ENCODE measurements at regions not wholly inside any gene's neighbourhood (a gene's known extent, or its start where the extent isn't known, plus 50 kb on each side); places are given as distances from the start of the nearest gene placed in this dataset.

DNA sequence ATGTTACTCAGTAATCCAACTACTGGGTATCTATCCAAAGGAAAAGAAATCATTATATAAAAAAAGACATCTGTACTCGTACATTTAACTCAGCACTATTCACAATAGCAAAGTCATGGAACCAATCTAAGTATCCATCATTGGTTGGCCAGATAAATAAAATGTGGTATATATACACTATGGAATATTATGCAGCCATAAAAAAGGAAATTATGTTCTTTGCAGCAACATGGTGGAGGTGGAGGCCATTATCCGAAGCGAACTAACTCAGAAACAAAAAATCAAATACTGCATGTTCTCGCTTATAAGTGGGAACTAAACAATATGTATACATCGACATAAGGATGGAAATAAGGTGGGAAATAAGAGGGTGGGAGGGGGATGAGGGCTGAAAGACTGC lies 56.2 kb upstream of the ANTXRL start:
- DNase-seq (ENCODE audit: low read depth in 2 of 2), result no peak
- H3K4me3 ChIP-seq (replicated peaks in 1 of 2; ENCODE audit: low read depth in 2 of 2, low read length in 2 of 2), result no peak overlapping the region
- TF ChIP-seq, protein P1, sequence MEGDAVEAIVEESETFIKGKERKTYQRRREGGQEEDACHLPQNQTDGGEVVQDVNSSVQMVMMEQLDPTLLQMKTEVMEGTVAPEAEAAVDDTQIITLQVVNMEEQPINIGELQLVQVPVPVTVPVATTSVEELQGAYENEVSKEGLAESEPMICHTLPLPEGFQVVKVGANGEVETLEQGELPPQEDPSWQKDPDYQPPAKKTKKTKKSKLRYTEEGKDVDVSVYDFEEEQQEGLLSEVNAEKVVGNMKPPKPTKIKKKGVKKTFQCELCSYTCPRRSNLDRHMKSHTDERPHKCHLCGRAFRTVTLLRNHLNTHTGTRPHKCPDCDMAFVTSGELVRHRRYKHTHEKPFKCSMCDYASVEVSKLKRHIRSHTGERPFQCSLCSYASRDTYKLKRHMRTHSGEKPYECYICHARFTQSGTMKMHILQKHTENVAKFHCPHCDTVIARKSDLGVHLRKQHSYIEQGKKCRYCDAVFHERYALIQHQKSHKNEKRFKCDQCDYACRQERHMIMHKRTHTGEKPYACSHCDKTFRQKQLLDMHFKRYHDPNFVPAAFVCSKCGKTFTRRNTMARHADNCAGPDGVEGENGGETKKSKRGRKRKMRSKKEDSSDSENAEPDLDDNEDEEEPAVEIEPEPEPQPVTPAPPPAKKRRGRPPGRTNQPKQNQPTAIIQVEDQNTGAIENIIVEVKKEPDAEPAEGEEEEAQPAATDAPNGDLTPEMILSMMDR (IDR thresholded peaks at IDR 0.05; ENCODE audit: low read depth, low read length), result no peak

GRCh38 chr10:46231087-46231486 lies 55.7 kb upstream of the ANTXRL start:
- no peak overlapping the region for H3K4me3 ChIP-seq (replicated peaks in 1 of 2; ENCODE audit: low read depth in 2 of 2, low read length in 2 of 2)
- DNase-seq (ENCODE audit: low read depth in 2 of 2), result no peak
- TF ChIP-seq, protein P1 (IDR thresholded peaks at IDR 0.05; ENCODE audit: low read depth, low read length), result no peak

- TF ChIP-seq, protein P1 (IDR thresholded peaks at IDR 0.05; ENCODE audit: low read depth, low read length), result no peak
- DNase-seq (ENCODE audit: low read depth in 2 of 2), result no peak
- no peak overlapping the region for H3K4me3 ChIP-seq (replicated peaks in 1 of 2; ENCODE audit: low read depth in 2 of 2, low read length in 2 of 2)
These were observed 54.7 kb upstream of the ANTXRL start for GRCh38 chr10:46232084-46232483.

- DNase-seq (ENCODE audit: low read depth in 2 of 2), result no peak
- TF ChIP-seq, protein P1 (IDR thresholded peaks at IDR 0.05; ENCODE audit: low read depth, low read length), result no peak
- H3K4me3 ChIP-seq (replicated peaks in 1 of 2; ENCODE audit: low read depth in 2 of 2, low read length in 2 of 2), result no peak overlapping the region
These were observed 54.1 kb upstream of the ANTXRL start for GRCh38 chr10:46232666-46233065.

DNA sequence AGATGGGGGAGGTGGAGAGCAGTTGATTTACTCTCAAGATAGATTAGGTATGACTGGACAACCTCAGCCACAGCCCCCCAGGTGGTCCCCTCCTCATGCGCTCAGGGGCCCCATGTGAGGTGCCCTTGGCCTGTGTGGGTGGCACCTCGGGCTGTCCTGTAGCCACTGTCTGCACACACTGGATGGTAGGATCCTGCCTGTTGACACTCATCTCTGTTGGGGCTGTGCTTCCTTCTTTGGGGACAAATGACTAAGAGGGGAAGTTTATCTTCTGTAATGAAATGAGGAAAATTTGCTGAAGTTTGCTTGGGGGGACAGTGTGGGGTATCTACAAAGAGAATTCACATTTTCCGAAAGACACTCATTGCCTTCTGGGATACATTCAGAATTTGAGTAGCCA lies 53.6 kb upstream of the ANTXRL start:
- no peak for DNase-seq (ENCODE audit: low read depth in 2 of 2)
- H3K4me3 ChIP-seq (replicated peaks in 1 of 2; ENCODE audit: low read depth in 2 of 2, low read length in 2 of 2), result no peak overlapping the region
- TF ChIP-seq, protein P1 (IDR thresholded peaks at IDR 0.05; ENCODE audit: low read depth, low read length), result no peak

- no peak for DNase-seq (ENCODE audit: low read depth in 2 of 2)
- no peak overlapping the region for H3K4me3 ChIP-seq (replicated peaks in 1 of 2; ENCODE audit: low read depth in 2 of 2, low read length in 2 of 2)
- TF ChIP-seq, protein P1 (IDR thresholded peaks at IDR 0.05; ENCODE audit: low read depth, low read length), result no peak
These were observed 52.8 kb upstream of the ANTXRL start for GRCh38 chr10:46234026-46234425.

DNA sequence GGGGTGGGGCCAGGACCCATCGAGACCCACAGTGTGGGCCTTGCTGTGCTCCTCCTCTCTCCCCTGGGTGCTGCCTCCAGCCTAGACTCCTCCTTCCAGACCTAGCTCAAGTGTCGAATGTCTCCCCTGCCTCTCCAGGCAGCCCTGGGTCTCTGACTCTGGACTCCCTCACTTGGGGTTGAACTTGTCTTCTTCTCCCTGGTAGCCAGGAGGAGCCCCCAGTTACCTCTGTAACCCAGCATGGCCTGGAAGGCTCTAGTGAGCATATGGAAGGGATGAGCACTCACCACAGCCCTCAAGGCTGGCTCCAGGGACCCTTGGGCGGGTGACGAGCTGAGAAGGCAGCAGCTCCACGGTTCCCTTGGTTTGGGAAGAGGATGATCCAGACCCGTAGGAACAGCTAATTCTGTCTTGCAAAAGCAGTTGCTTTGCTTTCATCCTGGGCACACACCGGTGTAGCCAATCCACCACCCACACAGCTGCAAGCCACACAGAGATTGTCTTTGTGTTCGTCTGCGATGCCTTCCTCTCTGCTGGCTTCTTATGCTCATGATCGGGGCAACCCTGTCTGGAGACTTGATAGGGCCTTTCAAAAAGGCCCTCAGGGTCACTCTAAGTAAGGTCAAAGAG lies 52.3 kb upstream of the ANTXRL start:
- no peak overlapping the region for H3K4me3 ChIP-seq (replicated peaks in 1 of 2; ENCODE audit: low read depth in 2 of 2, low read length in 2 of 2)
- no peak for DNase-seq (ENCODE audit: low read depth in 2 of 2)
- TF ChIP-seq, protein P1 (IDR thresholded peaks at IDR 0.05; ENCODE audit: low read depth, low read length), result no peak
